Small intestine (tissue), 7 donors: ENCODE measurements at regions not wholly inside any gene's neighbourhood (a gene's known extent, or its start where the extent isn't known, plus 50 kb on each side); places are given as distances from the start of the nearest gene placed in this dataset.
"Not testable (repeated sequence)": the region's sequence is repeated elsewhere in the genome, so short reads cannot be mapped to it uniquely, and the experiment has no call there.

Experiments used
- DNase-seq, 2 donors: peaks; one replicate each; pipeline versions ENCODE4 v3.0.0 to v3.0.0-alpha.2; 2013
- FAIRE-seq: peaks from 2 replicates; lab custom pipeline; 2012; peaks lifted over from hg19 to GRCh38; lab: Jason Lieb, UNC
- H3K27ac ChIP-seq, 3 donors: one replicate each; pipeline ENCODE4 v1.5.1; 2013; ENCODE audit warnings: low read length in 2 of 3, mild to moderate bottlenecking in 2 of 3, control low read depth in 1 of 3, inconsistent platforms in 1 of 3, low read depth in 1 of 3, moderate library complexity in 1 of 3
- H3K27me3 ChIP-seq, 3 donors: one replicate each; pipeline ENCODE4 v1.6.1; 2013; ENCODE audit warnings: low read length in 3 of 3, inconsistent platforms in 1 of 3; ENCODE audit not compliant: control insufficient read depth in 3 of 3, insufficient read depth in 3 of 3
- H3K36me3 ChIP-seq, 3 donors: one replicate each; pipeline ENCODE4 v1.6.1; 2013; ENCODE audit warnings: low read length in 3 of 3, inconsistent platforms in 1 of 3, low read depth in 1 of 3, mild to moderate bottlenecking in 1 of 3, moderate library complexity in 1 of 3; ENCODE audit not compliant: control insufficient read depth in 3 of 3, insufficient read depth in 2 of 3
- H3K4me1 ChIP-seq, 3 donors: one replicate each; pipeline ENCODE4 v1.6.1; 2013; ENCODE audit warnings: low read length in 2 of 3, inconsistent platforms in 1 of 3, low read depth in 1 of 3, mild to moderate bottlenecking in 1 of 3, moderate library complexity in 1 of 3; ENCODE audit not compliant: control insufficient read depth in 3 of 3, insufficient read depth in 2 of 3
- H3K4me3 ChIP-seq, 3 donors: one replicate each; pipeline ENCODE4 v1.5.1; 2013; ENCODE audit warnings: low read length in 3 of 3, control low read depth in 1 of 3, inconsistent platforms in 1 of 3, low read depth in 1 of 3, mild to moderate bottlenecking in 1 of 3, moderate library complexity in 1 of 3
- H3K9me3 ChIP-seq, 2 donors: one replicate each; pipeline ENCODE4 v1.6.1; 2013; ENCODE audit warnings: low read depth in 1 of 2, low read length in 1 of 2; ENCODE audit not compliant: control insufficient read depth in 2 of 2, insufficient read depth in 1 of 2
- WGBS, 3 donors: extraction: QIAGEN DNeasy Blood & Tissue Kit; methylation state at CpG; one replicate each; pipeline ENCODE4 v1.1.7; 2013; 5-methylcytosine and 5-hydroxymethylcytosine counted together
- donor health status: healthy with polysubstance abuse.
- donor health status: control.
- donor health status: control.
- donor health status: Bipolar disorder and iron deficiency.
- donor health status: healthy.

DNA sequence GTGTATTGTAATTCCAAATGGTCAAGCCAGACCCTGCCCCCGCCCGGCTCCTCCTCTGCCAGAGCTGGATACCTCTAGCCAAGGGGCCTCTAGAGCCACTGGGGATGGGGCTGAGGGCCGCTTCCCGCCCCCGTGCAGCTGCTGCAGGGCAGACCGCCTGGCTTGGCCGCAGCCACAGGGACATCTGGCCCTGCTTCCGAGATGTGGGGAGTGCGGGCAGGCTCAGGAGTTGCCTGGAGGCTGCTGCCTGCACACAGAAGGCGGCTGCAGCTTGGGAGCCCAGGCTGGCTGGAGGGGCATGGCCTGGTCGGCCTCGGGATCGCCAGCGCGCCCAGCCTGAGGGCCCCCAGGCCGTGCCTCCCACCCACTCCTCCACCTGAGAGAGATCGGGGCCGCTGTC is 79.9 kb upstream of the ZNG1F start:
- not testable (repeated sequence) for H3K4me1 ChIP-seq, H3K9me3 ChIP-seq, H3K27ac ChIP-seq, H3K36me3 ChIP-seq, H3K4me3 ChIP-seq, DNase-seq, FAIRE-seq
- 37 to 58% (median 39%) methylated on average over 13 to 16 of the region's 18 CpGs for WGBS, 3 donors
- H3K27me3 ChIP-seq, result peaks cover 0 to 13% (median 0%) of the 10 kb centered on the region in 3 donors

GRCh38 chr9:41266602-41267001 is 77.5 kb upstream of the ZNG1F start:
- H3K36me3 ChIP-seq, H3K4me1 ChIP-seq, H3K27ac ChIP-seq, DNase-seq, H3K4me3 ChIP-seq, H3K9me3 ChIP-seq, FAIRE-seq: not testable (repeated sequence)
- H3K27me3 ChIP-seq, result peaks cover 0 to 13% (median 0%) of the 10 kb centered on the region in 3 donors
- WGBS, 3 donors, result 15 to 31% (median 19%) methylated on average over 13 to 24 of the region's 25 CpGs

DNA sequence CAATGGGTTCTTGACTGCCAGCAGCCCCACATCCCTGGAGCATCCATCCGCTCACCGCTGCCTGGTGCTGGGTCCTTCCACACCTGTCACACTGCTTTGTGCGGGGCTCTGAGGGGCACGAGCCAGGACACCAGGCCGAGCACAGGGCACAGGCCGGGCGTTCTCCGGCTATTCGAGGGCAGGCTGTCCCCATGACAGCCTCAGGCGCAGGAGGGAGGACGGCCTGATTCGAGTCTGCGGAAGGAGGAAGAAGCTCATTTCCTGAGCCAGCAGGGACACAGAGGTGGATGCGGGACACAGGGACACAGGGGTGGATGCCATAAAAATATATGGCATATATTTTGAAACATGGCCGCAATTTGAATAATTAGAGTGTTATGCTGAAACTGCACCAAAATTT is 76.9 kb upstream of the ZNG1F start:
- DNase-seq, H3K9me3 ChIP-seq, H3K4me3 ChIP-seq, H3K36me3 ChIP-seq, FAIRE-seq, H3K27ac ChIP-seq, H3K4me1 ChIP-seq: not testable (repeated sequence)
- peaks cover 0 to 13% (median 0%) of the 10 kb centered on the region in 3 donors for H3K27me3 ChIP-seq
- WGBS, 3 donors, result 61 to 74% (median 70%) methylated on average over 4 to 10 of the region's 15 CpGs

DNA sequence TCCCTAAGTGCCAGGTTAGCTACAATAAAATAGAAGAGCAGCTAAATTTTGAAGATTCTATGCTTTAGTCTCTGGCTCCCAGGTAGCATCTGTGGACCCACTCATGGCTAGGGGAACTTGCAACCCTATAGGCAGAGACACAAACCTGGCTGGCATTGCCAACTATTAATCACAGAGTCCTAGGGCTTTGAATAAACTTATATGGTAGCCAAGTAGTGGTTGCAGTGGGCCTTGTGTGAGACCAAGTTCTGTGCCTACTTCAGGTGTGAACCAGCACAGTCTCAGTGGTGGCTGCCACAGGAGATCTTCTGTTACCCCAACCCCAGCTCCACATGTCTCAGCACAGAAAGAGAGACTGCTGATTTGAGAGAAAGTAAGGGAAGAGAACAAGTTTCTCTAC is 62.9 kb upstream of the ZNG1F start:
- H3K27me3 ChIP-seq, H3K9me3 ChIP-seq, H3K27ac ChIP-seq, H3K4me3 ChIP-seq, FAIRE-seq, DNase-seq, H3K4me1 ChIP-seq, H3K36me3 ChIP-seq: not testable (repeated sequence)

DNA sequence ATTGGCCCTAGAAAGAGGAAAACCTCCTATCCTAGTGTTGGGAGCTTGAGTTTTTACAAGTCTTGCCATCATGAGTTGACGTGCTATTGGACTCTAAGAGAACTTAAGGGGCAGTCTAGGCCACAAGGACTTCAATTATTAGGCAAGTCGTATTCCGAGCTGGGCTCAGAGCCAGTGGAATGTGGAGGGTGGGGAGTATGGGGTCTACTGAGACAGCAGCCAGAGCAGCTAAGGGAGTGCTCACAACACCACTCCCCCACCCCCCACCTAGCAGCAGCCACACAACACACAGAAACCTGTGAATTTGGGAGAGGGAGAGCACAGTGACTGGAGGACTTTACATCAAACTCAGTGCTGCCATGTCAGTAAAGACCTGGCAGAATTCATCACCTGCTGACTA is 62.0 kb upstream of the ZNG1F start:
- H3K27me3 ChIP-seq, DNase-seq: not testable (repeated sequence)
- WGBS, 3 donors, result 41 to 57% (median 44%) methylated on average over 3 of the region's 3 CpGs

DNA sequence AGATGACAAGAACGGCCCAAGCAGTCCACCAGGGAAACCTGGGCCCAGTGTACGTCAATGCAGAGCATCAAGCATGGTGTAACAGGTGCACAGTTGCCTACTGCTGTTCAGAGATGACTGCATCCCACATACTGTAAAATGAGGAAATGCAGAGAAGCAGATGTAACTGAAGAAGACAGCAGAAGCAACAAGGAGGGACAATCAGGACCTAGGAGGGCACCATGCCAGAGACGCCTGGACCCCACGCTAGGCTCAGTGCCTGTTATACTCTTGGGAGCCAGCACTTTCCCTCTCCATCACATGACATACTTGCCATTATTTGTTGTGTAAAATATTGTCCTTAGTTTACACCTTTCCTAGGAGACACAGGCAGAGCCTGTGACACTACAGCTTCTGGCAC is 57.6 kb upstream of the ZNG1F start:
- not testable (repeated sequence) for H3K36me3 ChIP-seq, H3K27me3 ChIP-seq, FAIRE-seq, H3K27ac ChIP-seq, H3K4me3 ChIP-seq, H3K4me1 ChIP-seq, H3K9me3 ChIP-seq, DNase-seq
- WGBS, 3 donors, result 72 to 86% (median 84%) methylated on average over 4 of the region's 4 CpGs

More for the DNA sequence above, 62.0 kb upstream of the ZNG1F start:
- H3K9me3 ChIP-seq, H3K36me3 ChIP-seq, H3K27ac ChIP-seq, H3K4me1 ChIP-seq, H3K4me3 ChIP-seq, FAIRE-seq: not testable (repeated sequence)
